DMS114 treated with DMSO at 0.1 percent for 48 hours (cell line): ENCODE measurements at regions not wholly inside any gene's neighbourhood (a gene's known extent, or its start where the extent isn't known, plus 50 kb on each side); places are given as distances from the start of the nearest gene placed in this dataset.

Source experiments
- DNase-seq: peaks from one replicate; lab custom pipeline; 2025; ENCODE audit not compliant: unreplicated experiment; lab: John Stamatoyannopoulos, UW

DNA sequence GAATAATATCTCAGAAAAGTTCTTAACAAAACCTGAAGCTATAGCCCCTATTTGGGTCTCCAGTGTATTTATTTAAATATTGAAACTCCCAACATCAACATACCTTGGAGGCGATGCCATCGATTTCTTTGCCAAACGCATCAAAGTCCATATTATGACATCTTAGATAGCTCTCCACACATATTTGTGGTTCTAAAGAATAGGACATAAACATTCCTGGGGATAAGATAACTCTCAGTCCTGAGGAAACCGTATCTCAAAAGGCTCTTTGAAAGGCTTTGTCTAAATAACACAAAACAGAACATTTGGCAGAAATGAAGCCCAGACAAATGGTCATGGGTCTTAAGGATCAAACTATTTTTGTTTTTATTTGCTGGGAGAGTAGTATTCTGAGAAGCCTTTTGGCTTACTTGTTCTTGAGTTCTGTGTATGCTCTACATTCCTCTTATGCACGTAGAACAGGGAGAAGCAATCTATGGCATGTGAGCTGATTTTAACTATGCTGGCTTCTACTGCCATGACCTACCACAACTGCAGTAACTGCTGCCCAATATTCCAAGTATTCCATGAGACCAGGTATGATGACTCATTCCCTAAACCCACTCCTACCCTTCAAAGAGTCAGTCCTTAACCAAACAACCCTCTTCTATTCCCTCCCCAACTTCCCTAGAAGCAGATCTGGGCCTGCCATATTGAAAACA lies 279.0 kb upstream of the ZFHX3 start:
- no peak for DNase-seq

DNA sequence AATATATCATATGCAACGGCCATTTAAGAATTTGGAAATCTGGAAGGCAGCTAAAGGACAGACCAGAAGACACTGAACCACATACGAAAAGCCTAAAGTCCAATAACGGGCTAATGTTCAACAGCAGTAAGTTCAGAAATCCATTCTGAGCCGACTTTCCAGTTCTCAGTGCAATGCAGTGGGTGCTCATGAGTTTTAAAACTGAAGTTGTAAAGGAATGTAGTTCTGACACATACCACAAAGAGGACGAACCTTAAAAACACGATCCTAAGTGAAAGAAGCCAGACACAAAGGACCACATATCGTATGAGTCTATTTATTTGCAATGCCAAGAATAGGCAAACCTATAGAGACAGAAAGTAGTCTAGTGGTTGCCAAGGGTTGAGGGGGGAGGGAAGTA lies 278.3 kb upstream of the ZFHX3 start:
- no peak for DNase-seq

DNA sequence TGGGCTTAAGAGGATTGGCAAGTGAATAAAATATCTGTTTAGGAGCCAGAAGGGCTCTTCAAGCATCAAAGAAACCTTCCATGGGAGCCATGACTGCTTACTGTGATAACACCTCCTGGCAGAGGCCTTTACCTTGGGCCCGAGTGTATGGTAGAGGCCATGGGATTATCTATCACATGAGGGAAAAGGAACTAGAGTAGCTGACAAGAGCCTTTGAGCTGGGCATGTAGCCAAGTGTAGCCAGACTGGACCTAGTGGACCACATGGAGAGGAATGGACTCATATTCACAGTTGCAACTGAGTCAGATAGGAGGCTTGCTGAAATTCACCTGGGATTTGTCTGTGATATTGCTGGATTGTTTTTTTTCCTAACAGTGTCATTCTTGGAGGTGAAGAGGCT lies 276.0 kb upstream of the ZFHX3 start:
- no peak for DNase-seq

DNA sequence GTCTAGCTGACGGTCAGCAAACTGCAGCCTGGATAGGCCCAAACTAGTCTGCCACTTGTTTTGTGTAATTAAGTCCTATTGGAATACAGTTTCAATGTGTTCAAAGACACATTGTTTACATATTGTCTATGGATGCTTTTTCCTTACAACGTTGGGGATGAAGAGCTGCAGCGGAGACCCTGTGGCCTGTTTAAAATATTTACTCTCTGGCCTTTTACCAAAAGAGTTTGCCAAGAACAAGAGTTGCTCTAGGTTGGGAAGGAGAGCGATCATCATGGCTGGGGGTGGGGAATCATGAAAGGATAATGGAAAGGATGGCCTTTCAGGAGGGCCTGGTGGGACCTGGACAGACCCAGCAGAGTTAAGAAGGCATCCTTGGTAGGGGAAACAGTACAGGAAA lies 274.9 kb upstream of the ZFHX3 start:
- no peak for DNase-seq

DNA sequence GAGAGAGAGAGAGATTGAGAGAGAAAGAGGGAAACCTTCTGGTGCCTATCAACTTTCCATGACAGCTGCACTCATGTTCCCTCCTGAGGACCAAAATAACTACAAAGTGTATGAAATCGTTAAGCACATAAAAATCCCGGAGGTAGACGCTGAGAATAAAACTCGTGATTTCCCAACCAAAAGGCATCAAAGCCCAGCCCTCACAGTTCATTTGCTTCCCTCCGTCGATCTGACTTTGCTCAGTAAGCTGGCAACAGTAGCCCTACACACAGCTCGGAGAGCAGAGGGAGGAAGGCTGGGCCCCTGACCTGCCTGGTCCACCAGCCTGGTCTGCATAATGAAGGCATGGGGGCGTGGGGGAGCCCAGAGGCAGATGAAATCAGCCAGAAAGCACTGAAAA lies 273.9 kb upstream of the ZFHX3 start:
- no peak for DNase-seq

DNA sequence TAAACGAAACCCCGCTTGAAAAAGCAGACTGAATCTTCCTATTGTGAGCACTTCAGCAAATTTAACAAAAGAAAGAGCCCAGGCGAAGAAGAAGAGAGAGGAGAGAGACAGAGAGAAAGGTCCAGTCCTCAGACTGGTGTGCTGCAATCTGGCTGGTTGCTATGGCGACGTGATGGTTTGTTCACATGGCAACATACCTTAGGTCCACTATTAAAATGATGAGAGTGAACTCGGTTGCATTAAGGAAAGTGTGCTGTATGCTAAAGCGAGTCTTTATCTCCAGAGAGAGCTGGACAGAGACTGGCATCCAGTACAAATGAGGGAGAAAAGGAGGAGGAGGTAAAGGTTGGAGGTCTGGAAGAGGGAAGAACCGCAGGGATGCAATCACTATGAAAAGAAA lies 271.8 kb upstream of the ZFHX3 start:
- DNase-seq = no peak

DNA sequence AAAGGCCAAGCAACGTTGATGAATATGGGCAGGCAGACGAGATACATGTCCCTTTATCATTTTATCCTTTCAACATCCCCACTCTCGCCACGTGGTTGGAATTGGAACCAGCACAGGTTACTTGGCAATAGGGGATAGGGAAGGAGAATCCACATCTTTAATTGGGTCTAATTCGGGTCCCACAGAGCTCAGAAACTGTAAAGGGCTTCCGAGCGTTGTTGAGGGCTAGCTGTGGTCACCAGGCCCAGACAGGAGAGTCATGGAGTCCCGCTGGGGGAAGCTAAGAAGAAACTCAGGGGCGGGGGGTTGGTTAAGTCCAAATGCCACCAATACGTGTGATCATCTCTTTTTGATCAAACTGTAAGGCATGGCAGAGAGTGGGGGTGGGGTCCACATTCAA lies 271.3 kb upstream of the ZFHX3 start:
- no peak for DNase-seq

DNA sequence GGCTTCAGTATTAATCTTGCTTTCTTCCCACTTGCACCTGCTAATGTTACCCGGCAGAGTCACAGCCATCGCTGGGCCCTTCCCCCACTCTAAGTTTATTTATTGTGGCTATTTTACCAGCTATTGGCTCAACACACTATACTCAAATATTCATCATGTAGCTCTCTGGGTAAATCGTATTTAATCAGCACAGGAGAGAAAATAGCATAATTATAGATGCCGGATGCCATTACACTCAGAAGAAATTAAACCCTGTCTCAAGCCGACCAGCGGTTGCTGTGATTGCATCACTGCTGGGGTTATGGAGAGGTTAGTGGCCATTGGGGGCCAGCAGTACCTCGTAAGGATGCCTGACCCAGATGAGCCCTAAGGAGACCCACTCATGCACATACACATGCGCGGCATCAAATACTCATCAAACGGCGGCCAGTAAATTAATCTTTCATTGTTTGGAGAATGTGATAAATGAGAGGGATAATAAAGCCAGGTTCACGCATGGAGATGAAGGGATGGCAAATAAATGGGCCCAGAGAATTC lies 269.5 kb upstream of the ZFHX3 start:
- DNase-seq = no peak

DNA sequence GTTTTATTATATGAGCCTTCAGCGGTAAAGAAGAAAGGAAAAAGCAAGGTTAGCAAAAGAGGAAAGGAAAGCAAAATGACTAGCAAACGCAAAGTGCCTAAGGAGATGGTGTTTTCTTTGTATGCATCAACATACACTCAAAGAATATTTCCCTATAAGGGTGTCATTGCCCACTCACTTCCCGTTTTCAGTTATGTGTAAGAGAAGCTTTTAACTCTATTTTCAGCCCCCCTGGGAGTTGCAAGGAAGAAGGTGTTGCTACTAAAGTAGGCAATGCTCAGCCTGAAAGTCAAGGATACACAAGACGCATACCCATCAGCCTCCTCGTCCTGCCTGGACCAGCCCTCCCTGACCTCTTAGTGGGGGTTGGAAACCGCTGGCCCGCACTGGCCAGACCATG lies 267.7 kb upstream of the ZFHX3 start:
- no peak for DNase-seq

DNA sequence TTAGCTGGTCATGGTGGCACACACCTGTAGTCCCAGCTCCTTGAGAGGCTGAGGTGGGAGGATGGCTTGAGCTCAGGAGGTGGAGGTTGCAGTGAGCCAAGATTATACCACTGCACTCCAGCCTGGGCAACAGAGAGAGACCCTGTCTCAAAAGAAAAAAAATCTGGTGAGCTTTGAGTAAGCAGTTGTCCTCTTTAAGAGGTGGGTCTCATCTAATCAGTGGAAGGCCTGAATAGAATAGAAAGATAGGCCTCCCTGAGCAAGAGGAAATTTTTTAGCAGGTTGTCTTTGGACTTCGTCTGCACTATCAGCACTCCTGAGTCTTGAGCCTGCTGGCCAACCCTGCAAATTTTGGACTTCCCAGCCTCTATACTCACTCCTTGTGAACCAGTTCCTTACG lies 266.0 kb upstream of the ZFHX3 start:
- no peak for DNase-seq

DNA sequence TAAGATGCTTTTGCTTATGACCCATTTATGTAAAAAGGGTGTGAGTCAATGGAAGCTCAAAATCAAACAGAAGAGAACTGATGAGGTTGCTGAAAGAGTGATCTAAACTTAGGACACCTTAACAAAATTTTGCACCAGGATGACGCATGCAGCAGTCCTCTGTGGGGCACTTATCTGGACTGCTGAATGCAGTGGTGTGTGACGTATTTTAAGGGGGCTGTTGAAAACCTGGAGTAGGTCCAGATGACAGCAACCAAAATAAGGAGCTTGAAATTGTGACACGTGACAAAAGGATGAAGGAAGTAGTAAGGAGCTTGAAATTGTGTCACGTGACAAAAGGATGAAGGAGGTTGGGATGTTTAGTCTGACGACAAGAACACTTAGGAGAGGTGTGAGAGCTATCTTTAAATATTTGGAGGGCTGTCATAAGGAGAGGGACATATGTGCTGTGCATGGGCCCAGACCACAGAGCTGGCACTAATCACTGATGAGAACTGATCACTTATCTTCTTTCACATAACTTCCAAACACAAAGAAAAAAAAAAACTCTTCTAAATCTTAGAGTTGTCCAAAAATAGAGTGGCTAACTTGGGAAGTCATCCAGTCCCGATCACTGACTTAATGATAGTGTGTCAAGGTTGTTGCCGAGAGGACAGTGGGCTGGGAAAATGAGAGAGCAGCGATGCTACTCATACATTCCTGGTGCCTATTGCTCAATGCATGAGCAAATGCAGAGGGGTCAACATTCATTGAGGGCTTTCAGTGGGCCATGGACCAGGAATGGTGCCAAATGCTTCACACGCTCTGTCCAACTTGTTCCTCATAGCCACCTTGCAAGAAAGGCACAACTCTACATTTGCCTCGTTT lies 264.2 kb upstream of the ZFHX3 start:
- no peak for DNase-seq

DNA sequence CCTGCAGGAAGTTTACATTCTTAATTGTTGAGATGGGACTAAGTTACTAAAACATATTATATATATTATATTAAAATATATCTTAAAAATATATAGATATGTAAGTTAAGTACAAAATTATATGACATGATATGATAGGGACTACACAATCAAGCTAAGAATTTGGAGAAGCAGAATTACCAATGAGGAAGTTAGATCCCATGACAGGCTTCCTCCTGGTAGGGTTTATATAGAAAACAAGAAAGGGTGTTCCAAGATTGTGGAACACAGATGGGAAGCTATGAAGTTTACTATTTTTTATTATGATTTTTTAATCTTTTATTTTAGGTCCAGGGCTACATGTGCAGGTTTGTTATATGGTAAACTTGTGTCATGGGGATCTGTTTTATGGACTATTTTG lies 260.8 kb upstream of the ZFHX3 start:
- no peak for DNase-seq

DNA sequence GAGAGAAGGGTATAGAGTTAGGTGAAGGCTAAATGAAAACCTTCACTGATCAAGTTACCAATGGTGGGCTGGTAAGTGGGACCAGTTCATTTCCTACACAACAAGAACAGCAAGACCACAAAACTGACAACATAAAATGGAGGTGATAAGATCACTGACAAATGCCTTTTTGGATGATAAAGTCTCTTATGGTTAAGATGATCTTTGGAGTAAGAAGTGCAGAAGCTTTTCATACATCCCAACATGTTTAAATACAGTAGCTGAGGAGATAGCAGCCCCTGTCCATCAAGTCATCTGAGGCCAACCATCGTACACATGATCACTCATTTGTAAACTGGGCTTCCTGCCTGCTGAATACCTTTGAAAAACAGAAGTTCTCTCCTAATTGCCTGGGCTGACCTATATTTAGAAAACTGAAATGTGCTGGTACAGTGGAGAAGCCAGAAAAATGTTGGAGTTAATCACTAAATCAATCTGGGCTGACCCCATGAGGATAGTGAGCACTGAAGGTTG lies 259.0 kb upstream of the ZFHX3 start:
- DNase-seq = no peak

DNA sequence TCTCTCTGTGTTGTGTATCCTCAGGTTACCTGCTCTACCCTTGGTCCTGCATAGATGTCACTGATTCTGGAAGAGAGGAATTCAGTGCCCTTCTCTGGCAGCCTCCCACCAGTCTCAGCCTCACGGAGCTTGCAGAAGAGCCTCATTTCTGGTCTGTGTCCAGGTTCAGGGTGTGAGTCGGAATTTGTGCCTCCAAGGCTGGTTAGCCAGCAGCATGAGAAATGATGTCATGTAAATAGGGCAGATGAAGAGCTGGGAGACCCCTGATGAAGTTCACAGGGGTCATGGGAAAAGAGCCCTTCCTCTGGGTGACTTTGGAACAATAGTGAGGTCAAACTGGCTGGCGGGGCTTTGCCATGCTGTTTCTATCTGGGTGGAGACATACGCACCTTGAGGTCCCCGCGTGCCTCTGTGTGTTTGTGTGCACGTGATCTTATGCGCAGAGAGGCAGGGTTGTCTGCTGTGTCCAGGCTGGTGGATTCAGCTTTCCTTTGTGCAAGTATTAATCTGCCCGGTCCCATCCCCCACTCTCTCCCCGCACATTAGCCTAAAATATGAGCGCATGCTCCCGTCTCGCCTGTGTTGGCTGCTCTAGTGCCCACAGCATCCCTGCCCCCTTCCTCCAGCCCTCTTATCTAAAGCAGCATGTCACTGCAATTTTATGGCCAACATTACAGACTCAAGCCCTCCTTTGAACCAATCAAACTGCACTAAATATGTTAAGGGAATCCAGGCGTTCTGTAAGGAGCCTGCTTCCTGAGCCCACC lies 256.3 kb upstream of the ZFHX3 start:
- no peak for DNase-seq

DNA sequence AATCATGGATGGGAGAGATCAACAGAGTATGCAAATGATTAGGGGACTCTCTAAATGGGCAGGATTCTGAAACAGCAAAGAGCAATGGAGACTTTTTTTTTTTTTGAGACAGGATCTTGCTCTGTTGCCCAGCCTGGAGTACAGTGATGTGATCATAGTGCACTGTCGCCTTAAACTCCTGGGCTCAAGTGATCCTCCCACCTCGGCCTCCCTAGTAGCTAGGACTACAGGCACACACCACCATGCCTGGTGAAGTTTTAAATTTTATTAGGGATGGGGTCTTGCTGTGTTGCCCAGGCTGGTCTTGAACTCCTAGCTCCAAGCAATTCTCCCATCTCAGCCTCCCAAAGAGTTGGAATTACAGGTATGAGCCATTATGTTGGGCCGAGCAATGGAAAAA lies 255.0 kb upstream of the ZFHX3 start:
- no peak for DNase-seq

DNA sequence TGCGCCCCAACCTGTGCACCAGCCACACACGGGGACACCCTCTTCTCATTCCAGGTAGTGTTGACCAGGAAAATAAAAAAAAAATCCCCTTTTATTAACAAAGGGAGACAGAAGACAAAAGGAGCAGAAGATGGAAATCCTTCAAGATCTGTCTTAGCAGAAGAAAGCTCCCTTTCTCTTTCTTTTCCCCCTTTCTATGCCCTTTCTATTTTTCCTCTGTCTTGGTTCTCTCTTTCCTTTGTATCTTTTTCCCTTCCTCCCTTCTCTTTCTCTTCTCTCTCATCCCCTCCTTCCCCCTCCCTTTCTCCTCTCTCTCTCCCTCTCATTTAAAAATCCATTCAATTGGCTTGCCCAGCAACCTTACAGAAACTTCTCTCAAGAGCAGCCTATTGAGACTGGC lies 254.1 kb upstream of the ZFHX3 start:
- no peak for DNase-seq

DNA sequence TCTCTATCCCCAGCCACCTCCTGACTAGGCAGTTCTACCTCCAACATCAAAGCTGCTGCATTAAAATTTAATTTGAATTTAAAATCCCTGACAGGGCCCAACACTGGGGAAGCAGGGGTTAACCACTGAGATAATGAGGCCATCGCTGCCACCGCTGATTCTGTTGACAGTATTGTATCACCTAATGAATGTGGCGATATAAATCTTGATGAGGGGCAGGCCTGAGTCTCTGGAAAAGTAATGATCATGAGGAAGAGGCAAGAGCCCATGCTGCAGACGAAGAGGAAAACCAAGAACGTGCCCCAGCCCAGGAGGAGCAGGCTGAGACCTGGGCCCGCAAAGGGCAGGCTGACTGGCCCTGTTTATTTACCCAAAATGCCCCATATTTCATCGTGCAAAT lies 251.4 kb upstream of the ZFHX3 start:
- no peak for DNase-seq

DNA sequence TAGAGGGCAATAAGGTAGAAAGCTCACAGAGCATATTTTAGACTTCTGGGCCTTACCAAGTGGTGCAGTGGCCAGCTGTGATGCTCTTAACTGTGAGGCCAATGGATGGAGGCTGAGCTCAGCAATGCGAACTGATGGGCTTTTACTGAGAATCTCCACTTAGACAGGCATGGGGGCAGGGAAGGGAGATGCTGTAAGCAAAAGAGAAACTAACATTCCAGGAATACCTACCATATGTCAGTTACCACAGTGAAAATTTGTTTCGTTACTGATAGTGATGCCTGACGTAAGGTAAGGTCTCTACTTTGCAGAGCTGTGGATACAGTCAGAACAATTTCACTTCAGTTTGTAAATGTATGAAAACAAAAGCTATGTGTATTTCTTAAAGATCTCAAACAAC lies 250.6 kb upstream of the ZFHX3 start:
- DNase-seq = no peak

DNA sequence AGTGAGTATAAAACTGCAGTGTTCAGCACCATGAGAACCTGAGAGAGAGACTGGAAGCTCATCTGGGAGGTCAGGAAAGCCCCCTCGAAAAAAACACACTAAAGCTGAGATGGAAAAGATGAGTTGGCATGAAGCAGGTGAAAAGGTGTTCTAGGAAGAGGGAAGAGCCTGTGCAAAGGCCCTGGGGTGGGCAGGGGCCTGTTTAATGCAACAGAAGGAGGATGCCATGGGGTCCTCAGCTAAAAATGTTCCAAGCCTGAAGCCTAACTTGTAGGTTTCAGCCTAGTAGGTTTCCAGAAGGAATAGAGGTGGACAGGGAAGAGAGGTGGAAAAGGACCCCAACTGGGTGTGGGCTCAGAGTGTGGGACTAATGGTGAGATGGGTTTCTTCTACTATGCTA lies 242.3 kb upstream of the ZFHX3 start:
- DNase-seq = no peak

DNA sequence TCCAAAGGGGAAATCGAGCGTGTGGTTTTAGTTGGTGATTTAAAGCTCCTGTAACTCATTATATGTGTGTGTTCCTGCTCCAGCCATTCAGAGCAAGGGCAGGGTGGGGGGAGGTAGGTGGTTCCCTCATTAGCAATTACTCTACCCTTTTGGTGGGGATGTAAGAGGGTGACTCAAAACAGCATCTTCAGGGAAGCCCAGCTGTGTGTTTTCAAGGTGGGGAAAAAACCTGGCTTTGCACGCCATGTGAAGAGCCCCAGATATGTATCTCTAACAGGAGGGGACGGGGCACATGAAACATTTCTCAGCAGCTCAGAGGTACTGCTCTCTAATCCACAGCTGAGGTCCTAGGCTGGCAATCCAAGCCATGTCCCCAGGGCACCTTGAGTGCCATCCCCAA lies 241.3 kb upstream of the ZFHX3 start:
- DNase-seq = no peak

DNA sequence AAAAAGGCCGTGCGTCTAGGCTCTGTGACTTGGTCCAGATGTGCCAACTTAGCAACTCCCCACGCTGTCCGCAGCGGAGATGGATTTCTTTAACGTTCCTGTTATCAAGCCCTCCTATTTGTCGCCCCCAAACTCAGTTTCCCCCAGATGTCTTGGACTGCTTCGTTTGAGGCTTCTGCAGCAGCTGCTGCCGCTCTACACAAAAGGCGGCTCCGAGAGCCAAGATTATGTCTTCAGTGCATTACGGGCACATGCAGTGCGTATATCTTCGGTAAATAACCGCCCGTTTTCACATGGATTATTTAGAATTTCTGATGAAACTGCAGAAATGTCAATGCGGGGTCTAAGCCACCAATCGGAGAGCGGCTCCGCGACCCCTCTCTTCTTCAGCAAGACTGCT lies 240.6 kb upstream of the ZFHX3 start:
- no peak for DNase-seq
